Activated gamma-delta T cell treated with Interleukin-2 at 50 U/mL for 16 hours (primary cell): ENCODE measurements at regions not wholly inside any gene's neighbourhood (a gene's known extent, or its start where the extent isn't known, plus 50 kb on each side); places are given as distances from the start of the nearest gene placed in this dataset.

ENCODE experiments used
- DNase-seq: peaks from one replicate; pipeline ENCODE4 v3.0.0-alpha.2; 2020

- DNase-seq = no peak
Measured at GRCh38 chr6:12384357-12384912, 94.3 kb downstream of the EDN1 start.

GRCh38 chr6:12385316-12385715 lies 95.2 kb downstream of the EDN1 start:
- no peak for DNase-seq

- DNase-seq = no peak
Measured at GRCh38 chr6:12386816-12387215, 96.7 kb downstream of the EDN1 start.

- DNase-seq = no peak
Measured at GRCh38 chr6:12391472-12391871, 101.3 kb downstream of the EDN1 start.

- no peak for DNase-seq
Measured at GRCh38 chr6:12392490-12392889, 102.3 kb downstream of the EDN1 start.

- DNase-seq = no peak
Measured at GRCh38 chr6:12393100-12393499, 102.9 kb downstream of the EDN1 start.

- DNase-seq = no peak
Measured at GRCh38 chr6:12394170-12394569, 104.0 kb downstream of the EDN1 start.

GRCh38 chr6:12395898-12396297 lies 105.7 kb downstream of the EDN1 start:
- DNase-seq = no peak

- DNase-seq = no peak
Measured at GRCh38 chr6:12401200-12401599, 111.0 kb downstream of the EDN1 start.

GRCh38 chr6:12403201-12403826 lies 113.2 kb downstream of the EDN1 start:
- no peak for DNase-seq

GRCh38 chr6:12403947-12404647 lies 113.9 kb downstream of the EDN1 start:
- no peak for DNase-seq

- DNase-seq = no peak
Measured at GRCh38 chr6:12404651-12405050, 114.5 kb downstream of the EDN1 start.

GRCh38 chr6:12408752-12409151 lies 118.6 kb downstream of the EDN1 start:
- no peak for DNase-seq

- no peak for DNase-seq
Measured at GRCh38 chr6:12410946-12411345, 120.8 kb downstream of the EDN1 start.

GRCh38 chr6:12414096-12414675 lies 124.0 kb downstream of the EDN1 start:
- DNase-seq = no peak

- DNase-seq = no peak
Measured at GRCh38 chr6:12415980-12416598, 125.9 kb downstream of the EDN1 start.

- DNase-seq = no peak
Measured at GRCh38 chr6:12417191-12417590, 127.0 kb downstream of the EDN1 start.

GRCh38 chr6:12418946-12419345 lies 128.8 kb downstream of the EDN1 start:
- DNase-seq = no peak

GRCh38 chr6:12419631-12420272 lies 129.6 kb downstream of the EDN1 start:
- DNase-seq = no peak

- DNase-seq = no peak
Measured at GRCh38 chr6:12420626-12421025, 130.5 kb downstream of the EDN1 start.

GRCh38 chr6:12421596-12421995 lies 131.4 kb downstream of the EDN1 start:
- DNase-seq = no peak

GRCh38 chr6:12422848-12423247 lies 132.7 kb downstream of the EDN1 start:
- DNase-seq = no peak

- DNase-seq = no peak
Measured at GRCh38 chr6:12423832-12424231, 133.7 kb downstream of the EDN1 start.
